Activated naive CD4-positive, alpha-beta T cell treated with anti-CD3 and anti-CD28 coated beads, Interleukin-2, amount 10 ng/mL, durations not matched to agents 7 days and 5 days (primary cell): ENCODE measurements at regions not wholly inside any gene's neighbourhood (a gene's known extent, or its start where the extent isn't known, plus 50 kb on each side); places are given as distances from the start of the nearest gene placed in this dataset.

Source experiments
- CTCF ChIA-PET: fragments of 350-600 bp; sonication (Branson Sonifier 250); formaldehyde crosslinking; loops from one replicate; lab custom pipeline; 2021; ENCODE audit warnings: antibody characterized with exemption; lab: Charles Lee
- DNase-seq: peaks from one replicate; pipeline ENCODE4 v3.0.0-alpha.2; 2020
- H3K27ac Mint-ChIP-seq: one replicate; pipeline ENCODE4 v1.8.0; 2021; ENCODE audit warnings: mild to moderate bottlenecking, moderate library complexity, mixed read lengths
- H3K27me3 Mint-ChIP-seq: one replicate; pipeline ENCODE4 v1.8.0; 2021; ENCODE audit warnings: mild to moderate bottlenecking, mixed read lengths
- H3K36me3 Mint-ChIP-seq: one replicate; pipeline ENCODE4 v1.8.0; 2021; ENCODE audit warnings: mixed read lengths
- H3K4me1 Mint-ChIP-seq: one replicate; pipeline ENCODE4 v1.8.0; 2021; ENCODE audit warnings: mixed read lengths
- H3K4me3 Mint-ChIP-seq: one replicate; pipeline ENCODE4 v1.8.0; 2021; ENCODE audit warnings: mild to moderate bottlenecking, moderate library complexity, mixed read lengths
- H3K9me3 Mint-ChIP-seq: one replicate; pipeline ENCODE4 v1.8.0; 2021; ENCODE audit warnings: mixed read lengths

- Mint-ChIP-seq H3K36me3 (no peaks in the 10 kb centered on the region), H3K27me3 (no peaks in the 10 kb centered on the region), H3K27ac (no peak overlapping the region), H3K4me1 (no peaks in the 10 kb centered on the region), H3K4me3 (no peak overlapping the region), H3K9me3 (no peaks in the 10 kb centered on the region)
- DNase-seq: no peak
- CTCF ChIA-PET: no interaction called here
Observed at GRCh38 chr2:129724021-129724757, 255.3 kb upstream of the RAB6C start.

- CTCF ChIA-PET: interaction anchor here (0.6 kb wide), 1 partner anchor 1275 kb away, joined by 3 read pairs; no protein-coding TSS in a partner anchor
- Mint-ChIP-seq H3K36me3 (no peaks in the 10 kb centered on the region), H3K27ac (no peak overlapping the region)
Observed at GRCh38 chr2:129726216-129726615, 253.2 kb upstream of the RAB6C start.

GRCh38 chr2:129727286-129727685 lies 252.2 kb upstream of the RAB6C start:
- DNase-seq: no peak
- Mint-ChIP-seq H3K4me3 (no peak overlapping the region), H3K9me3 (no peaks in the 10 kb centered on the region), H3K27me3 (no peaks in the 10 kb centered on the region), H3K36me3 (no peaks in the 10 kb centered on the region), H3K4me1 (no peaks in the 10 kb centered on the region), H3K27ac (no peak overlapping the region)
- CTCF ChIA-PET: no interaction called here

More at GRCh38 chr2:129726216-129726615, 253.2 kb upstream of the RAB6C start:
- Mint-ChIP-seq H3K9me3 (no peaks in the 10 kb centered on the region), H3K4me3 (no peak overlapping the region), H3K27me3 (no peaks in the 10 kb centered on the region), H3K4me1 (no peaks in the 10 kb centered on the region)
- DNase-seq: no peak

GRCh38 chr2:129728035-129728972 lies 251.2 kb upstream of the RAB6C start:
- H3K4me1 Mint-ChIP-seq: no peaks in the 10 kb centered on the region

GRCh38 chr2:129729011-129729410 lies 250.5 kb upstream of the RAB6C start:
- CTCF ChIA-PET: no interaction called here
- no peak for DNase-seq
- H3K4me1 Mint-ChIP-seq: no peaks in the 10 kb centered on the region
- H3K4me3 Mint-ChIP-seq: no peak overlapping the region
- H3K36me3 Mint-ChIP-seq: no peaks in the 10 kb centered on the region
- H3K27me3 Mint-ChIP-seq: no peaks in the 10 kb centered on the region
- no peaks in the 10 kb centered on the region for H3K9me3 Mint-ChIP-seq
- no peak overlapping the region for H3K27ac Mint-ChIP-seq

More at GRCh38 chr2:129728035-129728972, 251.2 kb upstream of the RAB6C start:
- Mint-ChIP-seq H3K4me3 (no peak overlapping the region), H3K9me3 (no peaks in the 10 kb centered on the region), H3K36me3 (no peaks in the 10 kb centered on the region), H3K27me3 (no peaks in the 10 kb centered on the region), H3K27ac (no peak overlapping the region)
- CTCF ChIA-PET: no interaction called here
- DNase-seq: no peak

GRCh38 chr2:129729646-129730045 lies 249.8 kb upstream of the RAB6C start:
- no peak for DNase-seq
- CTCF ChIA-PET: no interaction called here
- H3K4me3 Mint-ChIP-seq: no peak overlapping the region
- H3K4me1 Mint-ChIP-seq: no peaks in the 10 kb centered on the region
- H3K36me3 Mint-ChIP-seq: no peaks in the 10 kb centered on the region
- H3K27me3 Mint-ChIP-seq: no peaks in the 10 kb centered on the region
- H3K9me3 Mint-ChIP-seq: no peaks in the 10 kb centered on the region
- no peak overlapping the region for H3K27ac Mint-ChIP-seq

- no peak for DNase-seq
- H3K36me3 Mint-ChIP-seq: no peaks in the 10 kb centered on the region
- H3K4me3 Mint-ChIP-seq: no peak overlapping the region
- H3K4me1 Mint-ChIP-seq: no peaks in the 10 kb centered on the region
- no peaks in the 10 kb centered on the region for H3K27me3 Mint-ChIP-seq
- H3K9me3 Mint-ChIP-seq: no peaks in the 10 kb centered on the region
- no peak overlapping the region for H3K27ac Mint-ChIP-seq
- CTCF ChIA-PET: no interaction called here
Observed at GRCh38 chr2:129730979-129731378, 248.5 kb upstream of the RAB6C start.

- no peak for DNase-seq
- Mint-ChIP-seq H3K4me3 (no peak overlapping the region), H3K9me3 (no peaks in the 10 kb centered on the region), H3K4me1 (no peaks in the 10 kb centered on the region), H3K27ac (no peak overlapping the region), H3K36me3 (no peaks in the 10 kb centered on the region), H3K27me3 (no peaks in the 10 kb centered on the region)
- CTCF ChIA-PET: interaction anchor here (0.5 kb wide), 1 partner anchor 601 kb away, joined by 3 read pairs; no protein-coding TSS in a partner anchor
Observed at GRCh38 chr2:129731907-129732629, 247.4 kb upstream of the RAB6C start.

GRCh38 chr2:129732630-129733026 lies 246.8 kb upstream of the RAB6C start:
- no peaks in the 10 kb centered on the region for H3K36me3 Mint-ChIP-seq
- no peaks in the 10 kb centered on the region for H3K27me3 Mint-ChIP-seq
- no peaks in the 10 kb centered on the region for H3K9me3 Mint-ChIP-seq
- H3K4me3 Mint-ChIP-seq: no peak overlapping the region
- CTCF ChIA-PET: interaction anchor here (0.5 kb wide), 1 partner anchor 602 kb away, joined by 3 read pairs; no protein-coding TSS in a partner anchor
- peak; percentile 14 for DNase-seq
- no peak overlapping the region for H3K27ac Mint-ChIP-seq
- H3K4me1 Mint-ChIP-seq: no peaks in the 10 kb centered on the region

GRCh38 chr2:129733041-129733440 lies 246.4 kb upstream of the RAB6C start:
- Mint-ChIP-seq H3K36me3 (no peaks in the 10 kb centered on the region), H3K4me3 (no peak overlapping the region), H3K9me3 (no peaks in the 10 kb centered on the region), H3K4me1 (no peaks in the 10 kb centered on the region), H3K27ac (no peak overlapping the region), H3K27me3 (no peaks in the 10 kb centered on the region)
- peak; percentile 5 for DNase-seq
- CTCF ChIA-PET: no interaction called here

- H3K27me3 Mint-ChIP-seq: no peaks in the 10 kb centered on the region
- no peaks in the 10 kb centered on the region for H3K9me3 Mint-ChIP-seq
- CTCF ChIA-PET: no interaction called here
- no peak for DNase-seq
- no peak overlapping the region for H3K4me3 Mint-ChIP-seq
- H3K36me3 Mint-ChIP-seq: no peaks in the 10 kb centered on the region
- H3K4me1 Mint-ChIP-seq: no peaks in the 10 kb centered on the region
- H3K27ac Mint-ChIP-seq: no peak overlapping the region
Observed at GRCh38 chr2:129733579-129733978, 245.9 kb upstream of the RAB6C start.

GRCh38 chr2:129734343-129735034 lies 245.0 kb upstream of the RAB6C start:
- Mint-ChIP-seq H3K9me3 (no peaks in the 10 kb centered on the region), H3K36me3 (no peaks in the 10 kb centered on the region), H3K4me1 (no peaks in the 10 kb centered on the region), H3K27ac (no peak overlapping the region), H3K27me3 (no peaks in the 10 kb centered on the region), H3K4me3 (no peak overlapping the region)
- CTCF ChIA-PET: no interaction called here
- DNase-seq: peak; percentile 13

GRCh38 chr2:129735576-129735975 lies 243.9 kb upstream of the RAB6C start:
- H3K27me3 Mint-ChIP-seq: no peaks in the 10 kb centered on the region
- CTCF ChIA-PET: no interaction called here
- no peaks in the 10 kb centered on the region for H3K9me3 Mint-ChIP-seq
- H3K4me1 Mint-ChIP-seq: no peaks in the 10 kb centered on the region
- no peak overlapping the region for H3K27ac Mint-ChIP-seq
- no peak for DNase-seq
- H3K36me3 Mint-ChIP-seq: no peaks in the 10 kb centered on the region
- H3K4me3 Mint-ChIP-seq: no peak overlapping the region
